ENCODE measurements at regions not wholly inside any gene's neighbourhood (a gene's known extent, or its start where the extent isn't known, plus 50 kb on each side); places are given as distances from the start of the nearest gene placed in this dataset.

DNA sequence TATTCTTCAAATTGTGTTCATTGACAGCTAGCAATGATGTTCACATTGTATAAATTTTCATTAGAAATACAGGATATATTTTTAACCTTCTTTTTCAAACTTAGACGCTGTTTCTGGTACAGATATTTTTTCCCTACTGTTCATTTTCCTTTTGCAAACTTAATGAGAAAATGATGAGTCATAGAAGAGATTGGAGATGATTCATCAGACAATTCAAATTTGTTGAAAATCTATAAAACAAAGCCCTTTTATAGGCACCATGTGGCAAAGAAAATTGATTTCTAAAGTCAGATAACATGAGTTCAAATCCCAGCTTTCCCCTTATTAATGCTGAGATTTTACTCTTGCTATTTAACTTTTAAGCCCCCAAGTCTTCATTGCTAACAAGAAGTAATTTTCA lies 728.8 kb upstream of the DDX18 start:
- no peak for FAIRE-seq

GRCh38 chr2:117086174-117086942 lies 728.1 kb upstream of the DDX18 start:
- no peak for FAIRE-seq

- no peak for FAIRE-seq
Measured at GRCh38 chr2:117086943-117087250, 727.6 kb upstream of the DDX18 start.

- FAIRE-seq: no peak
Measured at GRCh38 chr2:117087535-117088291, 726.8 kb upstream of the DDX18 start.

GRCh38 chr2:117091041-117091837 lies 723.3 kb upstream of the DDX18 start:
- FAIRE-seq: no peak

DNA sequence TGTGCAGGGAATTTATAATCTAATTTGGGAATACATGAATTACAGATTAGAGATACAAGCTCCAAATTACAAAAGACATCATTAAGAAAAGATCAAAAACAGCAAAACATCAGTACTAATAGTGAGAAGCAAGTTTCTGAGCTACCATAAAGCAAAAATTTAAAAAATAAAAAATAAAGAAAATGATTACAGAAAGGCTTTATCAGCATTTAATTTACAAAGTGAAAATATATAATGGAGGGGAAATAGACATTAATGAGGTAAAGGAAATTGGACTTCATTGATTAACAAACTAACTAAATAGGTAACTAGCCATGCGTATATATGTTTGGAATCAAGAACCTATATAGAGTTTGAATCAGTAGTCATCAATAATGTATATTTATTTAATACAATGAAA lies 712.9 kb upstream of the DDX18 start:
- no peak for FAIRE-seq

- no peak for FAIRE-seq
Measured at GRCh38 chr2:117108741-117109267, 705.7 kb upstream of the DDX18 start.

DNA sequence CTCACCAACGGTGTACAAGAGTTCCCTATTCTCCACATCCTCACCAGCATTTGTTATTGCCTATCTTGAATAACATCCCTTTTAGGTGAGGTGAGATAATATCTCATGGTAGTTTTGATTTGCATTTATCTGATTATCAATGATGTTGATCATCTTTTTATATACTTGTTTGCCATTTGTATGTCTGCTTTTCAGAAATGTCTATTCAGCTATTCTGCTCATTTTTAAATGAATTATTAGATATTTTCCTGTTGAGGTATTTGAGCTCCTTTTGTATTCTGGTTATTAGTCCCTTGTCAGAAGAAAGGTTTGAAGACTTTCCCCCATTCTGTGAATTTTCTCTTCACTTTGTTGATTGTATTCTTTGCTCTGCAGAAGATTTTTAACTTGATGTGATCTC lies 695.5 kb upstream of the DDX18 start:
- FAIRE-seq: no peak

GRCh38 chr2:117123362-117123761 lies 691.1 kb upstream of the DDX18 start:
- FAIRE-seq: no peak

DNA sequence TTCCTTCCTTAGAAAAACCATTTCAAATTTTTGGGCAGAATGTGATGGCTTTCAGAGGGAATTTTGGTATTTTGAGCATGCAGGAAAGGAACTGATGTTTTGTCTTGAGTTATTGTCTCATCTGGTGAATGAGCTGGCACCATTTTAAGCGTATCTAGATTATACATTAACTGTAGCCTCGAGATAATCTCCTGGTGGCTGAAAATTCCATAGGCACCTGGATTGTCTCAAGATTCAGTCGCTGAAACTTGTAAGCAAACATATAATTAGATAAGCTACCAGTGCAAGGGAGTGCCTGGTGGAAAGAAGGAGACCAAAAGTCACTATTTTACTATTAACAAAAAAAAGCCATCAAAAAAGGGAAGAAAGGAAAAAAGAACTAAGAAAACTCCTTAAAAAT lies 687.8 kb upstream of the DDX18 start:
- no peak for FAIRE-seq

GRCh38 chr2:117127680-117128079 lies 686.8 kb upstream of the DDX18 start:
- FAIRE-seq: no peak

DNA sequence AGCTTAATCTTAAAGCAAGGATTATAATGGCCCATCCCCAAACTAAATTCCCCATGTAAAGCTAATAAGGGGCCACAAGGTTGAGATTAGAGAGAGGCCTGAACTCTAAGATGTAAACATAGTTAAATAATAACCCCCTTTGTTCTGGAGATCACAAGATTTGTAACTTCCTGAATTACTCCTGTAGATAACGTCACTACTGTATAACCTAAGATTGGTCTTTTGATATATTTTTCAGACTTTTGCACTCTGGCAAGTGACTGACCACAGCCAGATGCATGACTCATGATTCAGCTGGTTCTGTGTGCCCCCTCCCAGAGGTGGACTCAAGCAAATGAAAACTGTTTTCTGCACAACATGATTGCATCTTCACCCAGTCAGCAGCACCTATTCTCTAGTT lies 686.0 kb upstream of the DDX18 start:
- no peak for FAIRE-seq

- no peak for FAIRE-seq
Measured at GRCh38 chr2:117137371-117137770, 677.1 kb upstream of the DDX18 start.

GRCh38 chr2:117169036-117169765 lies 645.3 kb upstream of the DDX18 start:
- no peak for FAIRE-seq

GRCh38 chr2:117170897-117171296 lies 643.6 kb upstream of the DDX18 start:
- FAIRE-seq: no peak

GRCh38 chr2:117179405-117179804 lies 635.1 kb upstream of the DDX18 start:
- FAIRE-seq: no peak

GRCh38 chr2:117190856-117191559 lies 623.5 kb upstream of the DDX18 start:
- FAIRE-seq: no peak

DNA sequence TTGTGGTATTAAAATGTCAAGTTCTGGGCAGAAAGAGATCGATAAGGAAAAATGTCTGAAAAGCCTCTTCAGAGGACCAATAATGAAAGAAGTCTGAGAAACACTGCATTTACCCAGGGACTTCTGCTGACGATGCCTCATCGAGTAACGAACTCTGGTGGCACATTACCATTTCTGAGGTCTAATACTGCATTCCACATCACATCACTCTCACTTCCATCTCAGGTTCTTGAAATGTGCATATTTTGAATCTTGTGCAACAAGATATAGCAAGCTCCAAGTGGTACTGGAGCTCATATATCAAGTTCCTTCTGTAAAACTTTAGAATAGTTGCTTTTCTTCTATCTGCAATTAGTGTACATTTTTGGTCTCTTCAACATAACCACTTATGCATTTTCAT lies 619.1 kb upstream of the DDX18 start:
- no peak for FAIRE-seq

- no peak for FAIRE-seq
Measured at GRCh38 chr2:117199511-117199910, 615.0 kb upstream of the DDX18 start.

DNA sequence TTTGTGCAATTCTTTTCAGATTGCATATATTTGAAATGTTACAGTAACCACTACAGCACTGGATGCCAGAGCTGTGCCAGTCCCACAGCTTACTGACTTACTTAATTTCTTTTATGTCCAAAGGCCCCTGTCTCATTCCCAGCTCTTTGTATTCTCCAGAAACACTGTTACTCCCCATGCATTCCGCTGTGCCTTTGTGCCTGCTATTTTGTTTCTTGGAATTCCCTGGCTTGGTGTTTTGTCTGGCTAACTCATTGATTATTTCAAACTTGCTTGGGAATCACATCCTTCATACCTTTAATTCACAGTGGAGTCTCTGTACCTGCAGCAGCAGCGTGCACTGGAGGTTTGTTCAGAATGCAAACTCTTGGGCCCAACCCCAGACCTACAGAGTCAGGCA lies 601.9 kb upstream of the DDX18 start:
- FAIRE-seq: no peak

GRCh38 chr2:117217145-117217544 lies 597.3 kb upstream of the DDX18 start:
- FAIRE-seq: no peak

DNA sequence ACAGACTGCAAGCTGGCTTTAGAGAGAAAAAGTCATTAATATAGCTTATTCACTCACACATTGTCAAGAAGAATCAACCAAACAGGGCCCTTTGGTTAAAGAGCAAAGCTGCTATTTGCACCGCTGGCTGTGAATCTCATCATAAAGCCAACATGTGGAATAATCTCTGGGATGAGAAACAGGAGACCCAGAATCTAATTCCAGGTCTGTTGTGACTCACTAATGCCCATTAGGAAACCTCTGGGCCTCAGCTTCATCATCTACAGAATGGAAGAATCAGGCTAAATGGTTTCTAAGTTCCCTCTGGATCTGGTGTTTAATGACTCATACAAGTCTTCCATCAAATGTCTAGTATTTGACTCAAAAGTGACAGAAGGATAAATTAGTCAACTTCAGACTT lies 591.7 kb upstream of the DDX18 start:
- no peak for FAIRE-seq
